BLaER1 (cell line): ENCODE measurements at regions not wholly inside any gene's neighbourhood (a gene's known extent, or its start where the extent isn't known, plus 50 kb on each side); places are given as distances from the start of the nearest gene placed in this dataset.

ENCODE experiments used
- H3K27ac ChIP-seq: shearing (Covaris generic); formaldehyde crosslinking; 2 replicates; pipeline ENCODE4 v1.8.1; 2022
- H3K27me3 ChIP-seq: shearing (Covaris generic); formaldehyde crosslinking; 2 replicates; pipeline ENCODE4 v1.8.1; 2022
- H3K36me3 ChIP-seq: shearing (Covaris generic); formaldehyde crosslinking; 2 replicates; pipeline ENCODE4 v1.8.1; 2022
- H3K4me1 ChIP-seq: shearing (Covaris generic); formaldehyde crosslinking; 2 replicates; pipeline ENCODE4 v1.8.1; 2022
- H3K4me2 ChIP-seq: shearing (Covaris generic); formaldehyde crosslinking; 2 replicates; pipeline ENCODE4 v1.8.1; 2022
- H3K4me3 ChIP-seq: shearing (Covaris generic); formaldehyde crosslinking; 2 replicates; pipeline ENCODE4 v1.8.1; 2022
- H3K9ac ChIP-seq: shearing (Covaris generic); formaldehyde crosslinking; 2 replicates; pipeline ENCODE4 v1.8.1; 2022
- H3K9me3 ChIP-seq: shearing (Covaris generic); formaldehyde crosslinking; 2 replicates; pipeline ENCODE4 v1.8.1; 2022
- H4K20me1 ChIP-seq: shearing (Covaris generic); formaldehyde crosslinking; 2 replicates; pipeline ENCODE4 v1.8.1; 2022
- Cebpa-rat ChIP-seq: shearing (Covaris generic); IDR thresholded peaks from 2 replicates; pipeline ENCODE4 v1.8.1; 2022

DNA sequence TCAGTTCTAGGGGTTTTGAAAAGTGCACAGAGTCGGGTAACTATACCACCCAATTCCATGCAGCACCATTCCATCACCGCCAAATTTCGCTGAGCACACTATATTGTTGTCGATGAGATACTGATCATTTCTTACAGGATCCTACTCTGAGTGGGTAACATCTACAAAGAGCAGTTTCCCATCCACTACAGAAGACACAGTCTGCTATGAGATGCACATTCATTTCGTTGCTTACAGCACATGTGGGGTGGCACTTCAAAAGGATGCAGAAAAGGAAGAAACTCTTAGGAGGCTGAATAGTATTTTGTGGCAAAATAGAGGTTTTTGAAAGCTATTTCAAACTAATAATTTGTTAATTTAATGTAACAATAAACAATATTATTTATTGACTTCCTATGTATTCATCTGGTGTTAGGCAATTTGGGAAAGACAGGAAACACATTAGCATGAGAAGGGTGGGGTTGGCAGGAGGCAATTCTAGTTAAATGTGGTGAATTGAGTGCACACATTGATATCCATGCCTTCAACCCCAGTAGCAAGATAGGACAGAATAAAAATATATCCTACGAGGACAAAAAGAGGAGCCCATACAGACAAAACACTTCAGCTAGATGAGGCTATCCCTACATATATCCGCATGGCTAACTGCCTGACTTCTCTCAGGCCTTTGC is 186.8 kb upstream of the PARP11 start:
- Histone ChIP-seq H3K36me3 (no peaks in the 10 kb centered on the region), H3K9me3 (no peaks in the 10 kb centered on the region)

DNA sequence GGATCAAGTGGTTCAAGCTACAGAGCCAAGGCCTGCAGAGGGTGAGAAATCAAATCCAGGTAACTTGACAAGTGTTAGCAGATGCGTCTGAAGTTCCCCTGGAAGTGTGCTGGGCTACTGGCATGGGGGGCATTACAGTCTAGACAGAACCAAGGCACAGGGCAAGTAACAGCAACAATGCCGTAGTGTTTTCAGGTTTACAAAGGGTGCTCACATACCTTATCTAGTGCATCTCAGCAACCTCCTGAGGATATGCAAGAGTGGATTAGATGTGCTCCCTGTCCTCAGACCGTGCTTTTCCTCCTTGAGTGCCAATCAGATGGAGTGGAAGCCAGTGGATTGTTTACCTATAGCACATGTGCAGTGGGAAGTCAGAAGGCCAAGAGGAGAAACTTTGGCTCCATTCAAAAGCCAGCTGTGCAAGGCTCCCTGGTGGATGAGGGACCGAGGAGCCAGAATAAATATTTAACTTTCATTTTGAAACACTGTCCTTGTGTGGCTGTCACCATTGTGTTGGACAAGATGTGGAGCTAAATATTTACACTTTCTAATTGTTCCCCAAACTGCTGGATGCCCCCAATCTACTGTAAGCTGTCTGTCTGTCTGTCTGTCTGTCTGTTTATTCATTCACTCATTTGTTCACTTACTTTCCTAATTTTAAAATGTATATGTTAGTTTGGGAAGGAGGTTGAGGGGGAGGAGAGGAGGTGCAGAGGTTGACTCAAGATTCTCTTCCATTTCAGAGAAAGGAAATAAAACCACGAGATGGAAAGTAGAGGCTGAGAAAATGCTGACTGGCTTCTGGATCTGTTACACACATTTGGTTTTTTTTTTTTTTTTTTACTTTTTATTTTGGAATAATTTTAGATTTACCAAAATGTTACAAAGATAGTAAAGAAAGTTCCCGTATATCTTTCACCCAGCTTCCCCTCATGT is 184.0 kb upstream of the PARP11 start:
- Histone ChIP-seq H3K9me3 (no peaks in the 10 kb centered on the region), H3K4me1 (no peaks in the 10 kb centered on the region), H3K27ac (no peak overlapping the region), H3K27me3 (no peaks in the 10 kb centered on the region), H3K4me2 (no peak overlapping the region), H3K36me3 (no peaks in the 10 kb centered on the region), H3K4me3 (no peak overlapping the region), H4K20me1 (no peaks in the 10 kb centered on the region), H3K9ac (no peak overlapping the region)
- TF ChIP-seq Cebpa-rat, result no peak

More for the DNA sequence above, 186.8 kb upstream of the PARP11 start:
- no peaks in the 10 kb centered on the region for H3K27me3 ChIP-seq
- no peaks in the 10 kb centered on the region for H4K20me1 ChIP-seq
- H3K9ac ChIP-seq, result no peak overlapping the region
- no peak for TF ChIP-seq Cebpa-rat
- no peaks in the 10 kb centered on the region for H3K4me1 ChIP-seq
- H3K27ac ChIP-seq, result no peak overlapping the region
- H3K4me2 ChIP-seq, result no peak overlapping the region
- H3K4me3 ChIP-seq, result no peak overlapping the region

DNA sequence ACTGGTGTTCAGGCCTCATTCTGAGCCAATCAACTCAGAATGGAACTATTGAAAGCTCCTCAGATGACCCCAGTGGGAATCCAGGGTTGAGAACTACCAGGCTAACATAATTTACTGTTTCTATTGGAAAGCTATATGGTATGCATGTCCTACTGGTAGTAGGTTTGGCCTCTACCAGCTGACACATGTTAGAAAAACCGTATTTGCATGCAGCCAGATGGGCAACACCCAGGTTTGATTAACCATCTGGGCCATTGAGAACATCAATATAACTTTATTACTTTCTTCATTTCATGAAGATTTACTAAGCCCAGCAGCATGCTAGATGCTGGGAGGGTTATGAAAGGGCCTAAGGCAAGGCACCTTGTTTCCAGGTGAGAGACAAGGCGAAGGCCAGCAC is 181.4 kb upstream of the PARP11 start:
- Histone ChIP-seq H3K4me2 (no peak overlapping the region), H3K36me3 (no peaks in the 10 kb centered on the region), H3K27me3 (no peaks in the 10 kb centered on the region), H3K9me3 (no peaks in the 10 kb centered on the region), H3K27ac (no peak overlapping the region), H3K4me1 (no peaks in the 10 kb centered on the region), H3K9ac (no peak overlapping the region), H3K4me3 (no peak overlapping the region), H4K20me1 (no peaks in the 10 kb centered on the region)
- no peak for TF ChIP-seq Cebpa-rat

DNA sequence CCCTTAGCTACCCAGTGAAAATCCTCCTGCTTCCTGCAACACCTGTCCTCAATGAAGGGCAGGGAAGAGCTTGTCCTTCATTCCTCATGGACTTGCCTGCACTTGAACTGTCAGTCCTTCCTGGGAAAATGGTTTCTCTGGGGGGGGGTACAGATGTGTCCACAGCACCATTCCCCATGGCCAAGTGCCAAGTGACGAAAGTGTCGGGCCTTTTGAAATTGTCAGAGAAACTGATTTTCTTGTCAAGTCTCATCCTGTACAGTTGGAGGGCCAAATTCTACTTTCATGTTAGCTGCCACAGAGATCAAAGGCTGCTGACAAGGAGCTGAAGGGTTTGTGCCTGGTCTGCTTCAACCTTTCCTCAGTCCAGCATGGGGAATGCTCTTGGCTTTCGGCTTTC is 179.5 kb upstream of the PARP11 start:
- no peaks in the 10 kb centered on the region for H4K20me1 ChIP-seq
- no peak overlapping the region for H3K4me2 ChIP-seq
- no peaks in the 10 kb centered on the region for H3K4me1 ChIP-seq
- H3K27me3 ChIP-seq, result no peaks in the 10 kb centered on the region
- H3K27ac ChIP-seq, result no peak overlapping the region
- H3K4me3 ChIP-seq, result no peak overlapping the region
- no peaks in the 10 kb centered on the region for H3K36me3 ChIP-seq
- H3K9ac ChIP-seq, result no peak overlapping the region
- no peak for TF ChIP-seq Cebpa-rat
- no peaks in the 10 kb centered on the region for H3K9me3 ChIP-seq

DNA sequence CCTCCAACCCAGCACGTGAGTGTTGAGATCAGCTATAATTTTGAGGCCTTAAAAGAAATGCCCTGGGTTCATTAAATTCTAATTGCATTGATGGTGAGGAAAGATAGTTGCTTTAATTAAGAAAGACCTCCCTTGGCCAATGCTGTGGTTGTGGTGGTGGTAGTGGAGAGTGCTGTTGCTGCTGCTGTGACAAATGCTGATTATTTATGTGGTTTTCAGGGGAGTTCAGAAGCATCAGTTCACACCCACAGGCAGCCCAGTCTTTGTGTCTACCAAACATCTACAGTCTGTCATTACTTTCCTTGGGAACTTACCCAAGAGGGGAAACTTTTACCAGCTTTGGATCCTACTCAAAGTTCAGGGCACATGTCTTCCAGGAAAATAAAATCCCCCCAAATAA is 178.4 kb upstream of the PARP11 start:
- no peak overlapping the region for H3K9ac ChIP-seq
- peaks cover 7% of the 10 kb centered on the region for H3K4me1 ChIP-seq
- H4K20me1 ChIP-seq, result no peaks in the 10 kb centered on the region
- H3K4me2 ChIP-seq, result no peak overlapping the region
- no peaks in the 10 kb centered on the region for H3K27me3 ChIP-seq
- H3K4me3 ChIP-seq, result no peak overlapping the region
- H3K9me3 ChIP-seq, result no peaks in the 10 kb centered on the region
- TF ChIP-seq Cebpa-rat, result no peak
- no peaks in the 10 kb centered on the region for H3K36me3 ChIP-seq
- H3K27ac ChIP-seq, result no peak overlapping the region

DNA sequence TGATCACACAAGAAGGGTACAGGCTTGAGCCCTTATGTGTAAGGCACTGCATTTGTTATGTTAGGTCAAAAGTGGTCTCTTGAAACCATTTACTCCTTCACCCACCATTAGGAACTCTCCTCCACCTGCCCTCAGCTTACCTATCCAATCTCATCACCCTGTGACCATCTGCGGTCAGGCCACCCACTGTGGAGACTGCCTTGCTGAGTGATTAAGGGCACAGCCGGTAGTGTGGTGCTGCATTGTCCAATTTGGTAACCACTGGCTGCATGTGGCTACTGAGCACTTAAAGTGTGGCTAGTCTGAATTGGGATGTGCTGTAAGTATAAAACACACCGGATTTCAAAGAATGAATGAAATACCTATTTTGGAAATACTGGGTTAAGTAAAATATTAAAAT is 177.1 kb upstream of the PARP11 start:
- no peak overlapping the region for H3K4me2 ChIP-seq
- H4K20me1 ChIP-seq, result no peaks in the 10 kb centered on the region
- TF ChIP-seq Cebpa-rat, result no peak
- H3K27me3 ChIP-seq, result no peaks in the 10 kb centered on the region
- peaks cover 17% of the 10 kb centered on the region for H3K4me1 ChIP-seq
- no peaks in the 10 kb centered on the region for H3K9me3 ChIP-seq
- H3K9ac ChIP-seq, result no peak overlapping the region
- no peak overlapping the region for H3K27ac ChIP-seq
- no peak overlapping the region for H3K4me3 ChIP-seq
- H3K36me3 ChIP-seq, result no peaks in the 10 kb centered on the region

DNA sequence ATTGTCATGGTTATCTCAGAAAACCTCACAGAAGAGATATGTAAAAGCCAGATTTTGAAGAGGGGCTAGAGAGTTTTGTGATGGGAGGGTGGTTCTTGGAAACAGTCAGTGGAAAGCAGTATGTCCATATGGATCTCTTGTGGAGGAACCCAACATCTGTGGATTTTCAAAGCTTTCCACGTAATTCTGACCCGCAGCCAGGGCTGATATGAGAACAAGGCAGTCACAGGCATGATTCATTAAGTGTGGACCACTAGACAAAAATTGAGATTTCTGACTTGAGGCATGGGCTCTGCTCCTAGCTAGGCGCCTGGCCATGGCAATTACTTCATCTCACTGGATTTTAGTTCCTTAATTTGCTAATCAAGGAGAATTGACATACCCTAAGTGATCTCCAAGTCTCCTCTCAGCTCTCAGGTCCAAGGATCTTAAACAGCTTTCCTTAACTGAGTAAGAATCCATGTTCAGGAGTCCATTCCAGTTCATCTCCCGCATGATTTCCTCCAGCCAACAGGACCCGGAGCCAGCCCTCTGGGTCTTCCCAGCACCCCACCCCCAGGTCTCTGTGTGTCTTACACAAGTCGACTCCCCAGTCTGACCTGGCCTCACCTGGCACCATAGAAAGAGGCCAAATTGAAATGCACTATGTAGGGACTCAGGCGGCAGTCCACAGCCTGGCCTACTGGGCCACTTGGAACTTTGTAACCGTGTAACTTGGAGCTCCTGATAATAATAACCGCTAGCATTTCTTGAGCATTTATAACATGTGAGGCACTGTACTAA is 176.3 kb upstream of the PARP11 start:
- no peaks in the 10 kb centered on the region for H3K27me3 ChIP-seq
- no peaks in the 10 kb centered on the region for H4K20me1 ChIP-seq
- no peak overlapping the region for H3K9ac ChIP-seq
- peaks cover 17% of the 10 kb centered on the region for H3K4me1 ChIP-seq
- H3K4me2 ChIP-seq, result no peak overlapping the region
- H3K4me3 ChIP-seq, result no peak overlapping the region
- TF ChIP-seq Cebpa-rat, result no peak
- no peak overlapping the region for H3K27ac ChIP-seq
- no peaks in the 10 kb centered on the region for H3K9me3 ChIP-seq
- no peaks in the 10 kb centered on the region for H3K36me3 ChIP-seq

DNA sequence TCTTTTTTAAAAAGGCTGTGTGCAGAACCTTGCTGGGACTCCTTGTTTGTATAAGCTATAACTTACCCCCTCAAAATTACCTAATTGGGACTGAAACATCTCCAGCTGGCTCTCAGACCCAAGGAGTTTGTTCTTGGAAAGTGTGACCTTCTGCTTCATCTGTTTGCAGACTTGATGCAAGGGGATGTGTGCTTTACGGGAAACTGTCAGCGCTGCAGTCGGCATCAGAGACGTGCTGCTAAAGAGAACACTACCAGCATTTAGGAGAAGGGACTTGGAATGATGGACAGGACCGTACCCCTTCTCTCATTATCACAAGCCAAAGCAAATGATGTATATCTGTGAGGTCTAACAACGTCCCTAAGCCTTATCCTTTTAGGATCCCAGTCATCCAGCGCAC is 174.2 kb upstream of the PARP11 start:
- Histone ChIP-seq H3K27ac (no peak overlapping the region), H3K27me3 (no peaks in the 10 kb centered on the region), H3K9me3 (no peaks in the 10 kb centered on the region), H3K9ac (no peak overlapping the region), H4K20me1 (no peaks in the 10 kb centered on the region), H3K4me1 (peaks cover 17% of the 10 kb centered on the region), H3K4me2 (no peak overlapping the region), H3K36me3 (no peaks in the 10 kb centered on the region), H3K4me3 (no peak overlapping the region)
- TF ChIP-seq Cebpa-rat, result no peak

DNA sequence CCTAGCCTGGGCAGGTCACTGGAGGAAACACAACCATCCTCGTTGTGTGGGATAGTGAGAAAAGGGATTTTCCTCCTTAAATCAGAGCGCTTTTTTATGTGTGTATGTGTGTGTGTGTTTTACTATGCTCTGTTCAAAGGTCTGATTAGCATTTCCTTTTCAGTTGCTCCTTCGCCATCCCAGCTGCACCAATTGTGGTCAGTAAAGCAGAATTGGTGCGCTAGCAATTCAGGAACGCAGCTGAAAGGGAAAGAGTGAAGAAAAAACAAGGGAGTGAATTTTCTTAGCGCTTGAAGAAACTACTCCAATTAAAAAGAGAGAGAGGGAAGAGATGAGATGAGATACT is 173.3 kb upstream of the PARP11 start:
- TF ChIP-seq Cebpa-rat, result no peak
- peaks cover 17% of the 10 kb centered on the region for H3K4me1 ChIP-seq
- H4K20me1 ChIP-seq, result no peaks in the 10 kb centered on the region
- H3K27me3 ChIP-seq, result no peaks in the 10 kb centered on the region
- peak overlapping the region; percentile 67 for H3K4me2 ChIP-seq
- H3K9ac ChIP-seq, result no peak overlapping the region
- no peak overlapping the region for H3K27ac ChIP-seq
- no peaks in the 10 kb centered on the region for H3K9me3 ChIP-seq
- no peak overlapping the region for H3K4me3 ChIP-seq
- H3K36me3 ChIP-seq, result no peaks in the 10 kb centered on the region
